Tibial nerve (tissue), 4 donors: ENCODE measurements at regions not wholly inside any gene's neighbourhood (a gene's known extent, or its start where the extent isn't known, plus 50 kb on each side); places are given as distances from the start of the nearest gene placed in this dataset.
"Not testable (repeated sequence)": the region's sequence is repeated elsewhere in the genome, so short reads cannot be mapped to it uniquely, and the experiment has no call there.

Source experiments
- DNase-seq, 2 donors: peaks; one replicate each; pipeline ENCODE4 v3.0.0-alpha.2; 2019; ENCODE audit warnings: low spot score in 2 of 2
- H3K27ac ChIP-seq, 4 donors: fragments of 200-600 bp; sonication (generic) in 3 of 4; one replicate each; pipeline ENCODE4 v1.5.1; 2017 to 2019; ENCODE audit warnings: mild to moderate bottlenecking in 1 of 4
- H3K27me3 ChIP-seq, 2 donors: fragments of 200-600 bp; sonication (generic) in 1 of 2; one replicate each; pipeline versions ENCODE4 v1.5.1 to v1.6.0; 2017 to 2019
- H3K36me3 ChIP-seq, 3 donors: fragments of 200-600 bp; sonication (generic); one replicate each; pipeline ENCODE4 v1.5.1; 2018 to 2019
- H3K4me1 ChIP-seq, 4 donors: fragments of 200-600 bp; sonication (generic) in 3 of 4; one replicate each; pipeline ENCODE4 v1.5.1; 2017 to 2019
- H3K4me3 ChIP-seq, 4 donors: fragments of 200-600 bp; sonication (generic) in 3 of 4; one replicate each; pipeline ENCODE4 v1.5.1; 2017 to 2019; ENCODE audit warnings: mild to moderate bottlenecking in 1 of 4, moderate library complexity in 1 of 4
- H3K9me3 ChIP-seq, 4 donors: fragments of 200-600 bp; sonication (generic) in 3 of 4; one replicate each; pipeline ENCODE4 v1.5.1; 2017 to 2019
- CTCF ChIP-seq, 5 experiments: fragments of 200-600 bp in 3 of 5; fragments of 450-650 bp in 2 of 5; sonication (generic) in 3 of 5; IDR thresholded peaks; one replicate each; pipeline ENCODE4 v1.5.1; 2016 to 2019; ENCODE audit warnings: antibody characterized with exemption in 5 of 5, mild to moderate bottlenecking in 3 of 5, moderate library complexity in 2 of 5
- EP300 ChIP-seq, 2 donors: sonication (generic); formaldehyde crosslinking; IDR thresholded peaks; one replicate each; pipeline ENCODE4 v1.6.1; 2017; ENCODE audit warnings: antibody characterized with exemption in 2 of 2, mild to moderate bottlenecking in 1 of 2
- POLR2A ChIP-seq, 2 donors: fragments of 450-650 bp; IDR thresholded peaks; one replicate each; pipeline ENCODE4 v1.6.1; 2017; ENCODE audit warnings: antibody characterized with exemption in 2 of 2, mild to moderate bottlenecking in 2 of 2, moderate library complexity in 2 of 2
- WGBS, 2 donors: methylation state at CpG; one replicate each; pipeline ENCODE4 v1.1.5; 2018; 5-methylcytosine and 5-hydroxymethylcytosine counted together

DNA sequence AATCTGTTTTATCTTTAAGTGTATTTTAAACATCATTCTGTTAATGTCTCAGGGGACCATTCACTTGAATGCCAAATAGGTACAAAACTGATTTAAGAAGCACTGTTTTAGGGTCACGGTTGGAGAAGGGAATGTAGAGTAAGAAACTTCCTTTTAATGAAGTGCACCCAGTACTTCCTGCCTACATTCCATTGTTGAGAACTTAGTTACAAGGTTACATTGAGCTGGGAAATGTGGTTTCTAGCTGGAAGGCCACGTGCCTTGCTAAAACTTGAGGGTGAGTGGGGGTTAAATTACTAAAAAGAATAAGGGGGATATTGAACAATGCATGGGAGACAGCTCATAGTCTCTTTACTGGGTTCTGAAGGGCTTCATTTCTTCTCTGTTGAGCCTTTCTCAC is 78.3 kb upstream of the TBC1D5 start:
- WGBS, 2 donors: 33 to 35% methylated on average over 2 of the region's 2 CpGs

DNA sequence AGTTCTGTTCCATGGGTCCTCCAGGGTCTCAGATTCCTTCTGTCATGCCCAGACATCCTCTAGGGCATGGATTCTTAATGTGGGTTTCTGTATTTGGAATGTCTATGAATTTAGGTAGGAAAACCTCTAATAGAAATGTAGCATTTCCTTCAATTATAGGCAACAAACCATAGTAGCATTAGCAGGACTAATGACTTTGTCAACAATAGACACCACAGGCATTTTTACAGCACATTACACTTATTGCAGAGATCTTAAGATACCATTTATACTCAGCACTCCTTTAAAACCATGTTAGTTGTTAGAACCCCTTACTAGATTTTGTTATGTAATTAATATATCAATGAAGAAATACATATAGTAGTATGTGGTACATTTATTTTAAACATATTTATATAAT is 77.8 kb upstream of the TBC1D5 start:
- no peak for DNase-seq
- no peaks in the 10 kb centered on the region for H3K4me1 ChIP-seq
- H3K27me3 ChIP-seq: no peaks in the 10 kb centered on the region
- no peaks in the 10 kb centered on the region for H3K36me3 ChIP-seq
- H3K9me3 ChIP-seq: no peaks in the 10 kb centered on the region
- no peak for TF ChIP-seq EP300 (IDR thresholded peaks at IDR 0.05)
- TF ChIP-seq POLR2A (IDR thresholded peaks at IDR 0.05): no peak
- no peak for TF ChIP-seq CTCF (IDR thresholded peaks at IDR 0.05)
- no peak overlapping the region for H3K4me3 ChIP-seq
- no peak overlapping the region for H3K27ac ChIP-seq

More for the DNA sequence above, 78.3 kb upstream of the TBC1D5 start:
- Histone ChIP-seq H3K27me3 (no peaks in the 10 kb centered on the region), H3K4me1 (no peaks in the 10 kb centered on the region), H3K4me3 (no peak overlapping the region), H3K36me3 (no peaks in the 10 kb centered on the region), H3K27ac (no peak overlapping the region), H3K9me3 (no peaks in the 10 kb centered on the region)
- no peak for TF ChIP-seq POLR2A (IDR thresholded peaks at IDR 0.05)
- TF ChIP-seq CTCF (IDR thresholded peaks at IDR 0.05): no peak
- no peak for DNase-seq

DNA sequence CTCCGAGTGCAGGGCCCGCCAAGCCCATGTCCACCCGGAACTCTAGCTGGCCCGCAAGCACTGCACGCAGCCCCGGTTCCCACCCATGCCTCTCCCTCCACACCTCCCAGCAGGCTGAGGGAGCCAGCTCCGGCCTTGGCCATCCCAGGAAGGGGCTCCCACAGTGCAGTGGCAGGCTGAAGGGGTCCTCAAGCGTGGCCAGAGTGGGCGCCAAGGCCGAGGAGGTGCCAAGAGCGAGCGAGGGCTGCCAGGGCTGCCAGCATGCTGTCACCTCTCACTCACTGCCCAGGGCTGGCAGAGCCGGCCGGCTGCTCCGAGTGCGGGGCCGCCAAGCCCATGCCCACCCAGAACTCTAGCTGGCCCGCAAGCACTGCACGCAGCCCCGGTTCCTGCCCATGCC is 75.5 kb upstream of the TBC1D5 start:
- not testable (repeated sequence) for H3K4me1 ChIP-seq, H3K9me3 ChIP-seq
- 94 to 100% methylated on average over 4 to 14 of the region's 20 CpGs for WGBS, 2 donors

GRCh38 chr3:17817545-17817944 is 75.1 kb upstream of the TBC1D5 start:
- DNase-seq: no peak
- Histone ChIP-seq H3K27me3 (no peaks in the 10 kb centered on the region), H3K27ac (no peak overlapping the region), H3K4me1 (no peaks in the 10 kb centered on the region), H3K36me3 (no peaks in the 10 kb centered on the region), H3K4me3 (no peak overlapping the region), H3K9me3 (no peaks in the 10 kb centered on the region)
- TF ChIP-seq POLR2A (IDR thresholded peaks at IDR 0.05) (no peak), CTCF (IDR thresholded peaks at IDR 0.05) (no peak), EP300 (IDR thresholded peaks at IDR 0.05) (no peak)
- WGBS, 2 donors: 94 to 98% methylated on average over 3 to 9 of the region's 9 CpGs

More for the DNA sequence above, 75.5 kb upstream of the TBC1D5 start:
- not testable (repeated sequence) for H3K4me3 ChIP-seq, H3K36me3 ChIP-seq, H3K27ac ChIP-seq, H3K27me3 ChIP-seq, DNase-seq

DNA sequence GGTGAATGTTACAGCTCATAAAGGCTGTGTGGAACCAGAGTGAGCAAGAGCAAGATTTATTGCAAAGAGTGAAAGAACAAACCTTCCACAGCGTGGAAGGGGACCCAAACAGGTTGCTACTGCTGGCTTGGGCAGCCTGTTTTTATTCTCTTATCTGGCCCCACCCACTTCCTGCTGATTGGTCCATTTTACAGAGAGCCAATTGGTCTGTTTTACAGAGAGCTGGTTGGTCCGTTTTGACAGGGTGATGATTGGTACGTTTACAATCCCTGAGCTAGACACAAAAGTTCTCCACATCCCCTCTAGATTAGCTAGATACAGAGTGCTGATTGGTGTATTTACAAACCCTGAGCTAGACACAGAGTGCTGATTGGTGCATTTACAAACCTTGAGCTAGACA is 74.4 kb upstream of the TBC1D5 start:
- not testable (repeated sequence) for H3K4me3 ChIP-seq, H3K27ac ChIP-seq, H3K4me1 ChIP-seq, H3K36me3 ChIP-seq, DNase-seq, H3K27me3 ChIP-seq, H3K9me3 ChIP-seq
- 89 to 95% methylated on average over 3 of the region's 3 CpGs for WGBS, 2 donors

DNA sequence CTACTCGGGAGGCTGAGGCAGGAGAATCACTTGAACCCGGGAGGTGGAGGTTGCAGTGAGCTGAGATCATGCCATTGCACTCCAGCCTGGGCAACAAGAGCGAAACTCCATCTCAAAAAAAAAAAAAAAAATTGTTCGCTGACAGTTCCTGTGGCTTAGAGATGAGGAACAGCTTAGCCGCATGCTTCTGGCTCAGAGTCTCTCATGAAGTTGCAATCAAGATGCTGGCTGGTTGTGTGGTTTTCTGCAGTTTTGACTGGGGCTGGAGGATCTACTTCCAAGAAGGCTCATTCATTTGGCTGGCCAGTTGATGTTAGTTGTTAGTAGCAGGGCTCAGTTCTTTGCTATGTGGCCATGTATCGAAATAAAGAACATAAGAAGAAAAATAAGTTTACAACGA is 69.9 kb upstream of the TBC1D5 start:
- 90 to 94% methylated on average over 7 of the region's 7 CpGs for WGBS, 2 donors
- H3K27ac ChIP-seq, H3K27me3 ChIP-seq, H3K9me3 ChIP-seq, DNase-seq, H3K4me1 ChIP-seq, H3K36me3 ChIP-seq, H3K4me3 ChIP-seq: not testable (repeated sequence)

GRCh38 chr3:17811646-17812045 is 69.2 kb upstream of the TBC1D5 start:
- no peaks in the 10 kb centered on the region for H3K4me1 ChIP-seq
- H3K9me3 ChIP-seq: no peaks in the 10 kb centered on the region
- H3K27ac ChIP-seq: no peak overlapping the region
- no peaks in the 10 kb centered on the region for H3K27me3 ChIP-seq
- H3K36me3 ChIP-seq: no peaks in the 10 kb centered on the region
- no peak for TF ChIP-seq EP300 (IDR thresholded peaks at IDR 0.05)
- no peak for TF ChIP-seq POLR2A (IDR thresholded peaks at IDR 0.05)
- no peak for TF ChIP-seq CTCF (IDR thresholded peaks at IDR 0.05)
- DNase-seq: no peak
- H3K4me3 ChIP-seq: no peak overlapping the region
